ENCODE measurements at regions not wholly inside any gene's neighbourhood (a gene's known extent, or its start where the extent isn't known, plus 50 kb on each side); places are given as distances from the start of the nearest gene placed in this dataset.

- TF ChIP-seq ESRRG (CRISPR knock-in tag; IDR thresholded peaks at IDR 0.05) (no peak), ARNTL (CRISPR knock-in tag; IDR thresholded peaks at IDR 0.05; ENCODE audit: borderline replicate concordance, low read depth) (no peak), POU6F1 (CRISPR knock-in tag; IDR thresholded peaks at IDR 0.05; ENCODE audit: borderline replicate concordance, low read depth) (no peak), PATZ1 (CRISPR knock-in tag; IDR thresholded peaks at IDR 0.05; ENCODE audit: borderline replicate concordance) (no peak), ZNF8 (CRISPR knock-in tag; IDR thresholded peaks at IDR 0.05) (no peak), RARB (CRISPR knock-in tag; IDR thresholded peaks at IDR 0.05) (no peak), CREB5 (CRISPR knock-in tag; IDR thresholded peaks at IDR 0.05; ENCODE audit: low read depth) (no peak), TOX (CRISPR knock-in tag; IDR thresholded peaks at IDR 0.05; ENCODE audit: borderline replicate concordance) (no peak), ZFP3 (CRISPR knock-in tag; IDR thresholded peaks at IDR 0.05) (no peak), CSRNP3 (CRISPR knock-in tag; IDR thresholded peaks at IDR 0.05) (no peak), ZNF565 (CRISPR knock-in tag; conservative IDR thresholded peaks at IDR 0.05; ENCODE audit: low read depth) (no peak), PPARA (CRISPR knock-in tag; IDR thresholded peaks at IDR 0.05; ENCODE audit: borderline replicate concordance) (no peak), ZC3H10 (CRISPR knock-in tag; IDR thresholded peaks at IDR 0.05) (no peak)
Measured at GRCh38 chr13:60226507-60226906, 62.8 kb upstream of the DIAPH3 start.
